ENCODE measurements at regions not wholly inside any gene's neighbourhood (a gene's known extent, or its start where the extent isn't known, plus 50 kb on each side); places are given as distances from the start of the nearest gene placed in this dataset.

- DNase-seq (ENCODE audit: low read depth), result no peak
Observed at GRCh38 chr5:14017904-14018303, 73.4 kb upstream of the DNAH5 start.

- no peak for DNase-seq (ENCODE audit: low read depth)
Observed at GRCh38 chr5:14016549-14016948, 72.1 kb upstream of the DNAH5 start.

- DNase-seq (ENCODE audit: low read depth), result peak; percentile 70
Observed at GRCh38 chr5:14011089-14012020, 66.9 kb upstream of the DNAH5 start.

DNA sequence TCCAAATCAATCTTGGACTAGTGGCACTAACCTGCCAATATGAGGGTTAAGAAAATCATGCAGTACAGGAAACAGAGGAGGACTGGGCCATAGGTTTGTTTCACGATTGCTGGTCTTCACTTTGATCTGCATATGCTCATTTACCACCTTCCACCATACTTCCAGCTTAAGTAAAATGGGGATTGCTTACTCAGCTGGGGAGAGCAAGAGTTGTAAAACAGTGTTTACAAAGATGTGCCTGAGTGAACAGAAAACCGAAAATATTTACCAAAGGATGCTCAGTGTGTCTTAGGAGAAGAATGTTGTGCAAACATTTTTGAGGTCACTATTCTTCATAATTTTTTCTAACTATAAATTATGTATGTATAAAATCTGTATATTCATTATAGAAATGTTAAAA lies 65.1 kb upstream of the DNAH5 start:
- no peak for DNase-seq (ENCODE audit: low read depth)

DNA sequence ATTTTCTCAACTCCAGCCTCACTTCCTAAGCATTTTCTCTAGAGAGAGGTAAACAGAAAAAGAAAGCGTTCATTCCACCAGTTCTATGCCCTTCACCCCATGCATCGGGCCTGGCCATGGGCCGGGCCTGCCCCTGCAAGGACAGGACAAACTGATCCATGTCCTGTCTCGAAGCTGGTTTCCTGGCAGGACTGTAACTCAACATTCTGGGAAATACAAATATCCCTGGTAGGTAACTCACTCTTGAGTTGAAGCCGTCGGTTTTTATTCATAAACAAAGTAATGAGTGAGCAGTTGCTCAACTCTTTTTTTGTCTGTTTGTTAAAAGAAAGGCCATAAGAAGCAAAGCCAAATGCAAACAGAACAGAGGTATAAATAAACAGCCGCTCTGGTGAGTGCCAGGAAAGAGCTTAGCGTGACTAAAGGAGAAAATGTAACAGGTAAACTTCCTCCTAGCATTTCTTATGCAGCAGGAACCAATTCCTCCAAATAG lies 64.4 kb upstream of the DNAH5 start:
- no peak for DNase-seq (ENCODE audit: low read depth)

GRCh38 chr5:14006823-14007520 lies 62.5 kb upstream of the DNAH5 start:
- no peak for DNase-seq (ENCODE audit: low read depth)

DNA sequence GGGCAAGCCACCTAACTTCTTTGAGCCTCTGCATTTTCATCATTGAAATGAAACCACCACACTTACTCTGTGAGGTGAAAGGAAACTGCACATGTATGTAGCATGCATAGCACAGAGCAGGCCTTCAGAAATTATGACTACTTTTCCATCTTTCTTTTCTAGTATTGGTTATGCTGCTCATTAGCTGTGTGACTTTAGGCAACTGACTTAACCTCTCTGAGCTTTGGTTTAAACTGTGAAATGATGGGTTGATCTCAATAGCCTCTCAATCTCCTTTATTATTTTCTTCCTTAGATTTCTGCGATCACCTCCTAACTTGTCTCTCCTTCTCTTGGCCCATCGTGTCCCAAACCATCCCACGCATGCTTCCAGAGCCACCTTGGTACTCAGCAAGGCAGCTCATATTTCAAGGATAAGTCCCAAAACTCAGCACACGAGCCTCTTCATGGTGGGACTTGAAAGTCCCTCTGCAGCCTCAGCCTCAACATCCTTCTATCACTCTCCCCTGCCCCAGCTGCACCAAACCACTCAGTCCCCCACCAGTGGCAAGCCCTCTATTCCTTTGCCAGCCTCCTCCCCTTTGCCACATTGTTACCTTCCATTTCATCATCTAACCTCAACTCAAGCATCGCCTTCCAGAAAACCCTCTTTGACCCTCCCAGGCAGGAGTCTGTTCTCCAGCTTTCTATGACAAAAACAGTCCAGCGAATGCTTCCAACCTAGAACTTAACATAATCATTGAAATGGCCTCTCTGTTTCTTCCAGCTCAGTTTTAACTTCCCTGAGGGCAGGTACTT lies 60.3 kb upstream of the DNAH5 start:
- no peak for DNase-seq (ENCODE audit: low read depth)

DNA sequence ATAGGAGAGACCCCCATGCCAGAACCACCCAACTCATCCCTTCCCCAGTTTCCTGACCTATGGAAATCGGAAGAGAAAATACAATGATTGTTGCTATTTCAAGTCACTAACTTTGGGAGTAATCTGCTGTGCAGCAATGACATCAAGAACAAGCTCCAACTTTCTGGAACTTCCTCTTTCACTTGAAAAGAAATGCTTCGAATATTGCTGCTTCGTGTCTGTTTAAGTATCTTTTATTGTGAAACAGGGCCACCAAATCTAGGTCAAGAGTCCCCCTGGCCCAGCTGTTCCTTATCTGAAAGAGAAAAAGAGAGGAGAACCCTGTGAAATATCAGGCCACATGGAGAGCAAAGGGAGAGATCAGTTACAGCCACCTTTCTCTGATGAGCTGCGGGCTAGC lies 59.4 kb upstream of the DNAH5 start:
- DNase-seq (ENCODE audit: low read depth), result no peak

DNA sequence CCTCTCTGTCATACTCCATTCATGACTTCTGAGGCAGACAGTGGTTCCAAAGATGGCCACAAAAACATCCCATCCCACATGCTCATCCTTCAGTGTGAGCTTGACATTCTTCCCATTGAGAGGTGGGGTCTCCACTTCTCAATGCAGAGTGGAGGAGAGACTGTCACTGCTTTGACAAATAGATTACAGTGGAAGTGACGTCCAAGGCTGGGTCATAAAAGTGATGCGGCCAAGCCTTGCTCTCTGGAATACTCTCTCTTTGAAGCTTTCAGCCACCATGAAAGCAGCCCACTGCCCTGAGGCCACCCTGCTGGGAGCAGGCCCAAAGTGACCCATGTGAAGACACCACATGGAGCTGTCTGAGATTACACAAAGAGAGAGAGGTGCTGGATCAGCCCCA lies 59.0 kb upstream of the DNAH5 start:
- no peak for DNase-seq (ENCODE audit: low read depth)

DNA sequence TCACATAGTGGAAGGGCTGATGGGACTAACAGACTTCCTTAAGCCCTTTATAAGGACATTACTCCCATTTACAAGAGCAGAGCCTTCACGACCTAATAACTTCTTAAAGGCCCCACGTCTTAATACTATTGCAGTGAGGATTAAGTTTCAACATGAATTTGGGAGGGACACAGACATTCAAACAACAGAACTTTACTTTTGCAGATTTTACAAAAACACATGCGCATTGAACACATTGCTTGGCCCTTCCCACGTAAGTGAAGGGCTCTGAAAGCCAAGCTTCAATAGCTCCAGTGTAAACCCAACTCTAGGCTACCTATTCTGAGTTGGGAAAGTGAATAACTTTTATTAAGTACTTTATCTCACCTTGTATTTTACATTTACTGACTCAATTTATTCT lies 53.8 kb upstream of the DNAH5 start:
- DNase-seq (ENCODE audit: low read depth), result no peak

- DNase-seq (ENCODE audit: low read depth), result no peak
Observed at GRCh38 chr5:13997514-13997913, 53.0 kb upstream of the DNAH5 start.

DNA sequence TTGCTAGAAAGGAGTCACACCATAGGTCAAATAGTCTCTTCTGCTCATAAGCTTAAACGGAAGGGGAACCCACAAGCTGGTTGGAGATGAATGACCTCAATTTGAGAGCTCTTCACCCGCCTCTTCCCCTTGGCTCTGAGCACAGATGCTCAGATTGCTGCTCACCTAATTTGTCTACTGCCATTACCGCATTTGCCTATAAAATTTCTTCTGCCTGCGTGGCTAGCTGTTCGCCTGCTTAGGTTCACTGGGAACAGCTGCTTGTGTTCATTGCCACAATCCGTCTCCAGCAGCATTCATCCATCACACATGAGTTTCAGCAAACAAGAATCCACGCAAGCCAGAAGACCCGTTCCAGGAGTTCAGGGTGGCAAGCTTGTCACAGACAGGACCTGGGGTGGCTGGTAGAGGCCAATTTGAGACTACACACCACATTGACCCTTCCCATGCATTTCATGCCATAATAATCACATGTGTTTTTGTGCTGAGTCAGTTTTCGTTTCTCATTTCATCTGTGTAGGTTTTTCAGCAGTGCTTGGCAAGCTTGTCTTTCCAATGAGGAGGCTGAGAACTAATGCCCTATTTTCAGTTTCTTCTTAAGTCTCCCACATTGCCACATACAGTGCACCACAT lies 50.2 kb upstream of the DNAH5 start:
- no peak for DNase-seq (ENCODE audit: low read depth)
